Mesothelial cell of epicardium (in vitro differentiated cells): ENCODE measurements at regions not wholly inside any gene's neighbourhood (a gene's known extent, or its start where the extent isn't known, plus 50 kb on each side); places are given as distances from the start of the nearest gene placed in this dataset.

Source experiments
- DNase-seq, 2 experiments: peaks; one replicate each; pipeline ENCODE4 v3.0.0; 2021; ENCODE audit warnings: low spot score in 2 of 2; ENCODE audit not compliant: unreplicated experiment in 2 of 2
- H3K27ac Mint-ChIP-seq: 2 replicates; pipeline ENCODE4 v1.8.0; 2021; ENCODE audit warnings: mixed read lengths
- H3K27me3 Mint-ChIP-seq: 2 replicates; pipeline ENCODE4 v1.8.0; 2021; ENCODE audit warnings: low read depth, mixed read lengths
- H3K36me3 Mint-ChIP-seq: 2 replicates; pipeline ENCODE4 v1.8.0; 2021; ENCODE audit warnings: mixed read lengths
- H3K4me1 Mint-ChIP-seq: 2 replicates; pipeline ENCODE4 v1.8.0; 2021; ENCODE audit warnings: mixed read lengths
- H3K4me3 Mint-ChIP-seq: 2 replicates; pipeline ENCODE4 v1.8.0; 2021; ENCODE audit warnings: mild to moderate bottlenecking, moderate library complexity, mixed read lengths
- H3K9me3 Mint-ChIP-seq: 2 replicates; pipeline ENCODE4 v1.8.0; 2021; ENCODE audit warnings: mixed read lengths
- CTCF ChIP-seq: fragments of 200-600 bp; sonication (generic); IDR thresholded peaks from one replicate; pipeline ENCODE4 v1.5.0; 2021; ENCODE audit warnings: antibody characterized with exemption; ENCODE audit not compliant: unreplicated experiment

- peaks cover 3% of the 10 kb centered on the region for H3K9me3 Mint-ChIP-seq
- no peak for DNase-seq
- no peak overlapping the region for H3K4me3 Mint-ChIP-seq
- no peak for TF ChIP-seq CTCF
- H3K4me1 Mint-ChIP-seq = peaks cover 4% of the 10 kb centered on the region
- H3K27ac Mint-ChIP-seq = no peak overlapping the region
- peaks cover 8% of the 10 kb centered on the region for H3K27me3 Mint-ChIP-seq
- peaks cover under 1% of the 10 kb centered on the region for H3K36me3 Mint-ChIP-seq
Measured at GRCh38 chr7:17583786-17584185, 285.3 kb downstream of the AHR start.

GRCh38 chr7:17584822-17585221, 286.4 kb downstream of the AHR start:
- DNase-seq = no peak
- TF ChIP-seq CTCF = no peak
- Mint-ChIP-seq H3K4me3 (no peak overlapping the region), H3K4me1 (peaks cover 4% of the 10 kb centered on the region), H3K27ac (no peak overlapping the region), H3K36me3 (no peaks in the 10 kb centered on the region), H3K9me3 (no peaks in the 10 kb centered on the region), H3K27me3 (peaks cover 8% of the 10 kb centered on the region)

- Mint-ChIP-seq H3K9me3 (no peaks in the 10 kb centered on the region), H3K4me1 (peaks cover 14% of the 10 kb centered on the region), H3K27me3 (peaks cover 8% of the 10 kb centered on the region), H3K4me3 (no peak overlapping the region), H3K36me3 (no peaks in the 10 kb centered on the region), H3K27ac (no peak overlapping the region)
- DNase-seq = no peak
- no peak for TF ChIP-seq CTCF
Measured at GRCh38 chr7:17586711-17587110, 288.3 kb downstream of the AHR start.

- Mint-ChIP-seq H3K9me3 (no peaks in the 10 kb centered on the region), H3K27me3 (peaks cover 5% of the 10 kb centered on the region), H3K36me3 (no peaks in the 10 kb centered on the region), H3K27ac (no peak overlapping the region), H3K4me1 (peaks cover 14% of the 10 kb centered on the region), H3K4me3 (no peak overlapping the region)
- TF ChIP-seq CTCF = no peak
- DNase-seq = no peak
Measured at GRCh38 chr7:17588730-17589129, 290.3 kb downstream of the AHR start.

- TF ChIP-seq CTCF = no peak
- Mint-ChIP-seq H3K4me3 (no peak overlapping the region), H3K27ac (no peak overlapping the region), H3K36me3 (no peaks in the 10 kb centered on the region), H3K27me3 (peaks cover 5% of the 10 kb centered on the region), H3K4me1 (peaks cover 17% of the 10 kb centered on the region), H3K9me3 (no peaks in the 10 kb centered on the region)
- DNase-seq = no peak
Measured at GRCh38 chr7:17589671-17590070, 291.2 kb downstream of the AHR start.

- TF ChIP-seq CTCF = no peak
- H3K4me3 Mint-ChIP-seq = no peak overlapping the region
- peaks cover 5% of the 10 kb centered on the region for H3K27me3 Mint-ChIP-seq
- no peak overlapping the region for H3K27ac Mint-ChIP-seq
- DNase-seq = no peak
- H3K9me3 Mint-ChIP-seq = no peaks in the 10 kb centered on the region
- peaks cover 17% of the 10 kb centered on the region for H3K4me1 Mint-ChIP-seq
- H3K36me3 Mint-ChIP-seq = no peaks in the 10 kb centered on the region
Measured at GRCh38 chr7:17590221-17590620, 291.8 kb downstream of the AHR start.
